Right lobe of liver (tissue), 6 donors: ENCODE measurements at regions not wholly inside any gene's neighbourhood (a gene's known extent, or its start where the extent isn't known, plus 50 kb on each side); places are given as distances from the start of the nearest gene placed in this dataset.
A peak's percentile ranks its signal among the peaks of the same experiment; 100 is the strongest.

Experiments
- ATAC-seq, 4 donors: fragments of 200-7000 bp; cut with Tn5 transposase; one replicate each; pipeline ENCODE4 v1.9.1; 2020; ENCODE audit warnings: mild to moderate bottlenecking in 4 of 4, moderate library complexity in 4 of 4
- DNase-seq, 3 donors: peaks; one replicate each; pipeline ENCODE4 v3.0.0-alpha.2; 2020
- H3K27ac ChIP-seq, 3 donors: fragments of 200-600 bp; one replicate each; pipeline ENCODE4 v1.8.0; 2022
- H3K27me3 ChIP-seq, 2 donors: fragments of 200-600 bp; one replicate each; pipeline ENCODE4 v1.8.0; 2022
- H3K36me3 ChIP-seq, 4 donors: fragments of 200-600 bp; sonication (generic) in 1 of 4; one replicate each; pipeline versions ENCODE4 v1.5.1 to v1.8.0; 2017 to 2022; ENCODE audit warnings: control low read depth in 1 of 4
- H3K4me1 ChIP-seq, 4 donors: fragments of 200-600 bp; sonication (generic) in 1 of 4; one replicate each; pipeline versions ENCODE4 v1.5.1 to v1.8.0; 2017 to 2022; ENCODE audit warnings: control low read depth in 1 of 4
- H3K4me3 ChIP-seq, 3 donors: fragments of 200-600 bp; one replicate each; pipeline ENCODE4 v1.8.0; 2022
- H3K9me3 ChIP-seq, 4 donors: fragments of 200-600 bp; sonication (generic) in 1 of 4; one replicate each; pipeline versions ENCODE4 v1.5.1 to v1.8.0; 2017 to 2022; ENCODE audit warnings: control low read depth in 1 of 4
- CTCF ChIP-seq, 4 donors: fragments of 200-600 bp in 3 of 4; fragments of 450-650 bp in 1 of 4; IDR thresholded peaks; one replicate each; pipeline versions ENCODE4 v1.5.1 to v1.8.0; 2016 to 2022; ENCODE audit warnings: antibody characterized with exemption in 4 of 4, mild to moderate bottlenecking in 2 of 4
- POLR2A ChIP-seq: fragments of 450-650 bp; IDR thresholded peaks from one replicate; pipeline ENCODE4 v1.6.1; 2017; ENCODE audit warnings: antibody characterized with exemption, mild to moderate bottlenecking
- WGBS: methylation state at CpG from one replicate; pipeline ENCODE4 v1.1.6; 2018; ENCODE audit warnings: low coverage, low lambda C conversion rate; ENCODE audit not compliant: insufficient coverage; ENCODE audit errors: missing lambda C conversion rate; 5-methylcytosine and 5-hydroxymethylcytosine counted together
- intact Hi-C, 2 donors: fragments of 100-400 bp; cut with DNase I; formaldehyde crosslinking; loops; one replicate each; pipeline versions ENCODE4 v1.11.2 to v1.14.1; 2022
- donor health status: DM: no; HTN: yes; CAD: no.
- donor health status: DM: no; HTN: no; CAD: no.
- donor health status: DM: no; HTN: no; CAD: no.
- donor health status: DM: no; HTN: yes; CAD: no.
- donor health status: DM: no; HTN: yes; CAD: no.

DNA sequence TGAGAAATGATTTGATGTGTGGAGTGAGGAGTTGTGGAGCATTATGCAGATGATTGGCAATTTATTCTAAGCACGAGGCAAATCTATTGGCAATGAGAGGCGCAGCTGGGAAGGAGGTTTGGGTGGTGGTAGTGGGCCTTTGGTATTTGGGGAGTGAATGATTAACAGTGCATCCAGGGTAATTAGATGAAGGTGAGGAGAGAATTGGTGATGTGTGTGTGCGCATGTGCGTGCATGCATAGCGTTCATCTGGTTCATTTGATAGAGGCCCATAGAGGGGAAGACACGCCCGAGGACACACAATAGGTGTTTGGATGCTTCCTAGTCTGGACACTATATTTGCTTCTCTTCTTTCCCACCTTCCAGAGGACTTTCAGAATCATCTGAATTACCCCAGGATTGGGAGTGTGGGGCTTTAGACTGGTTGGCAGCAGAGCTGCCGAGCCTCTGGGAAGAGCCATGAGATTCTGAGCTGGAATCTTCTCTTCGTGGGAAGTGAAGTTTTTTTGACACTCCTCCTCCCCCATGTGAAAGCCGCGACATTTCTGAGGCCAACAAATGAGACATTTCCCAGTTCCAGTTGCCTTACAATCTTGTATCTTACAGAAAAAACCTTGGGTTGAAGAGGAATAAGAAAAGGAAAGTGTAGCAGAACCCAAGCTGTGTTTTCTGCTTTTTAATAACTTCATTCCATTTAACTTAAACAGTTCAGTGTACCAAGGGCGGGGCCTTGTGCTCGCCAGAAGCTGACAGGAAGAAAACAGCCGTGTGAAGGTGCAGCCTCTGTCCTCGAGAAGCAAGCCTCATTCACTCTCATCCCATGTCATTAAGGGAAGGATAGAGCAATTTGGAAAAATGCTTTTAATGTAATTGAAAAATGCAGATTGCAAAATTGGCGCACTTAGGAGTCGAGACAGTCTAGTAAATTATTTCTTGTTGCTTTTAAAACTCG lies 65.2 kb downstream of the SLC25A47 start:
- TF ChIP-seq POLR2A = no peak
- TF ChIP-seq CTCF (IDR thresholded peaks at IDR 0.05) = no peak
- DNase-seq = no peak
- Histone ChIP-seq H3K27me3 (no peaks in the 10 kb centered on the region), H3K36me3 (no peaks in the 10 kb centered on the region), H3K4me3 (no peak overlapping the region), H3K4me1 (peaks cover 0 to 24% (median 4%) of the 10 kb centered on the region in 4 donors), H3K27ac (no peak overlapping the region), H3K9me3 (no peaks in the 10 kb centered on the region)
- 84% methylated on average over 15 of the region's 18 CpGs for WGBS
- intact Hi-C loops = no loop called here
- ATAC-seq = no peak

GRCh38 chr14:100389497-100390104 lies 66.5 kb downstream of the SLC25A47 start:
- intact Hi-C loops = no loop called here
- TF ChIP-seq POLR2A (peak; percentile 55), CTCF (IDR thresholded peaks at IDR 0.05) (no peak)
- Histone ChIP-seq H3K9me3 (no peaks in the 10 kb centered on the region), H3K27ac (peak overlapping the region; percentile 75 to 97 (median 87)), H3K4me1 (peaks cover 0 to 21% (median 4%) of the 10 kb centered on the region in 4 donors), H3K27me3 (no peaks in the 10 kb centered on the region), H3K4me3 (peak overlapping the region in 2 of 3 donors; percentile 25 to 31), H3K36me3 (no peaks in the 10 kb centered on the region)
- 18% methylated on average over 7 of the region's 12 CpGs for WGBS
- ATAC-seq (peak; percentile 80 to 88 (median 87)), DNase-seq (peak; percentile 54 to 84 (median 67))

DNA sequence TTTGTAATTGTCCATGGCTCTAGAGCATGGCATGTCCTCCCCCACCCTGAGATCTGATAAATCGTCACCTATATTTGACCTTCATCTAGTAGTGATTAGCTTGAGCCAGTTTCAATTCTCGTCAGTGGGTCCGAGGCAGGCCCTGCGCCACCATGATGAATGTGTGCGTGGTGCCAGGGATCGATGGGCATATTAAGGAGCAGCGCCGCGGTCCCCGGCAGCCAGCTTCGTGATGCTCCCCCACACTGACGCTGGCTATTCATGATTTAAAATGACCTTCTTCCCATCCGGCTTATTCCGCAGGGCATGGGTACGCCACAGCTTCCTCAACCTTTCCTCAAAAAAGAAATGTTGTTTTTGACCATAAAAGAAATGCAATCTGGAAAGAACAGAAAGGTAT lies 68.0 kb downstream of the SLC25A47 start:
- Histone ChIP-seq H3K36me3 (no peaks in the 10 kb centered on the region), H3K4me3 (no peak overlapping the region), H3K4me1 (peaks cover 0 to 21% (median 4%) of the 10 kb centered on the region in 4 donors), H3K9me3 (no peaks in the 10 kb centered on the region), H3K27ac (no peak overlapping the region), H3K27me3 (no peaks in the 10 kb centered on the region)
- TF ChIP-seq CTCF (IDR thresholded peaks at IDR 0.05) (no peak), POLR2A (no peak)
- WGBS = 85% methylated on average over 14 of the region's 15 CpGs
- ATAC-seq = no peak
- intact Hi-C loops = no loop called here
- DNase-seq = no peak

DNA sequence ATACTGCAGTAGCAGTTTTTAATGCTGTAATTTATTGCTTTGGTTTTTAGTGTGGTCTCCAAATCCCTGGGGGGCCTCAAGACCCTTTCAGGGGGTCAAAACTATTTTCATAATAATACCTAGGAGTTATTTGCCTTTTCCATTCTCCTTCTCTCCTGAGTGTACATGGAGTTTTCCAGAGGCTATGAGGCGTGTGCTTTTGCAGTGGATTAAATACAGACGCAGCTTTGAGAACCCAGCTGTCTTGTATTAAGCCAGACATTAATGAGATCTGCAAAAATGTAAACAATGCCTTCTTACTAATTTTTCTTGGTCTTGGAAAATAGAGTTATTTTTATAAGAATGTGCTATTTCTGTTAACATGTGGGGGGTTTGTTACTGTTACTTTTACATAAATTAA lies 68.6 kb downstream of the SLC25A47 start:
- Histone ChIP-seq H3K4me1 (peaks cover 0 to 21% (median 4%) of the 10 kb centered on the region in 4 donors), H3K9me3 (no peaks in the 10 kb centered on the region), H3K36me3 (no peaks in the 10 kb centered on the region), H3K27ac (no peak overlapping the region), H3K27me3 (no peaks in the 10 kb centered on the region), H3K4me3 (no peak overlapping the region)
- ATAC-seq = no peak
- WGBS = 64% methylated on average over 2 of the region's 2 CpGs
- DNase-seq = no peak
- no peak for TF ChIP-seq POLR2A
- TF ChIP-seq CTCF (IDR thresholded peaks at IDR 0.05) = no peak
- intact Hi-C loops = no loop called here
